B cell (primary cell): ENCODE measurements at regions not wholly inside any gene's neighbourhood (a gene's known extent, or its start where the extent isn't known, plus 50 kb on each side); places are given as distances from the start of the nearest gene placed in this dataset.

ENCODE experiments used
- ATAC-seq: fragments of 200-7000 bp; cut with Tn5 transposase; one replicate; pipeline ENCODE4 v1.10.0; 2021; ENCODE audit warnings: low read depth, mild to moderate bottlenecking, moderate number of reproducible peaks, moderate library complexity
- CTCF ChIA-PET: fragments of 350-600 bp; sonication (Branson Sonifier 250); formaldehyde crosslinking; loops from one replicate; lab custom pipeline; 2021; ENCODE audit warnings: antibody characterized with exemption, inconsistent platforms; lab: Charles Lee
- POLR2A ChIA-PET: fragments of 350-600 bp; sonication (Branson Sonifier 250); formaldehyde crosslinking; loops from one replicate; lab custom pipeline; 2021; ENCODE audit warnings: antibody characterized with exemption; lab: Charles Lee
- DNase-seq: peaks from one replicate; pipeline ENCODE4 v3.0.0; 2013
- H2AFZ ChIP-seq: 2 replicates; pipeline ENCODE4 v1.6.1; 2012; ENCODE audit warnings: mild to moderate bottlenecking, low read depth, low read length; ENCODE audit not compliant: insufficient read depth, poor library complexity, severe bottlenecking
- H3K27ac ChIP-seq, 2 donors: 1 replicate in 1 of 2; 2 replicates in 1 of 2; pipeline ENCODE4 v1.5.1; 2012 to 2013; ENCODE audit warnings: low read length in 2 of 2, mild to moderate bottlenecking in 2 of 2, moderate library complexity in 1 of 2
- H3K27me3 ChIP-seq, 4 experiments: fragments of 200-600 bp in 1 of 4; sonication (generic) in 1 of 4; replicated peaks in 1 of 4; 1 replicate in 2 of 4; 2 replicates in 2 of 4; pipeline versions ENCODE4 v1.6.1 to v1.7.0; 2013 to 2016; ENCODE audit warnings: low read length in 3 of 4, mild to moderate bottlenecking in 2 of 4, mixed read lengths in 1 of 4, moderate library complexity in 1 of 4; ENCODE audit not compliant: insufficient read depth in 4 of 4, control insufficient read depth in 3 of 4; ENCODE audit errors: control extremely low read depth in 1 of 4
- H3K36me3 ChIP-seq, 2 experiments: replicated peaks in 1 of 2; 1 replicate in 1 of 2; 2 replicates in 1 of 2; pipeline versions ENCODE4 v1.6.1 to v1.7.1; 2013; ENCODE audit warnings: low read length in 1 of 2; ENCODE audit not compliant: insufficient read depth in 2 of 2, control insufficient read depth in 1 of 2; ENCODE audit errors: control extremely low read depth in 1 of 2, extremely low read depth in 1 of 2
- H3K4me1 ChIP-seq, 2 donors: fragments of 200-600 bp in 1 of 2; sonication (generic) in 1 of 2; 1 replicate in 1 of 2; 2 replicates in 1 of 2; pipeline versions ENCODE4 v1.5.1 to v1.6.1; 2013 to 2017; ENCODE audit warnings: low read length in 2 of 2; ENCODE audit not compliant: control insufficient read depth in 2 of 2, insufficient read depth in 2 of 2
- H3K4me2 ChIP-seq: replicated peaks from 2 replicates; pipeline ENCODE3; 2012; ENCODE audit warnings: mild to moderate bottlenecking, low read depth, low read length; ENCODE audit not compliant: poor library complexity, severe bottlenecking
- H3K4me3 ChIP-seq, 5 experiments: fragments of 200-600 bp in 1 of 5; sonication (generic) in 1 of 5; 1 replicate in 3 of 5; 2 replicates in 2 of 5; pipeline versions ENCODE4 v1.5.1 to v1.7.0; 2011 to 2016; ENCODE audit warnings: low read length in 4 of 5, mild to moderate bottlenecking in 4 of 5, low read depth in 2 of 5, control low read depth in 1 of 5, moderate library complexity in 1 of 5; ENCODE audit not compliant: insufficient read depth in 1 of 5; ENCODE audit errors: control extremely low read depth in 1 of 5, extremely low read depth in 1 of 5
- H3K79me2 ChIP-seq: fragments of 200-600 bp; sonication (generic); one replicate; pipeline ENCODE4 v1.6.0; 2016; ENCODE audit warnings: low read length; ENCODE audit not compliant: control insufficient read depth, insufficient read depth
- H3K9ac ChIP-seq: fragments of 200-600 bp; sonication (generic); 2 replicates; pipeline ENCODE4 v1.6.1; 2017; ENCODE audit warnings: mild to moderate bottlenecking, low read length, moderate library complexity
- H3K9me3 ChIP-seq, 3 donors: one replicate each; pipeline versions ENCODE4 v1.6.1 to v1.7.1; 2013; ENCODE audit warnings: low read length in 2 of 3; ENCODE audit not compliant: control insufficient read depth in 2 of 3, insufficient read depth in 1 of 3; ENCODE audit errors: control extremely low read depth in 1 of 3
- H4K20me1 ChIP-seq: 2 replicates; pipeline ENCODE4 v1.6.0; 2012; ENCODE audit warnings: mild to moderate bottlenecking, low read length; ENCODE audit not compliant: insufficient read depth, control insufficient read depth, poor library complexity, severe bottlenecking
- H3K27ac Mint-ChIP-seq: one replicate; pipeline ENCODE4 v1.8.0; 2021; ENCODE audit warnings: mixed read lengths
- H3K27me3 Mint-ChIP-seq: one replicate; pipeline ENCODE4 v1.8.0; 2021; ENCODE audit warnings: mixed read lengths
- H3K4me1 Mint-ChIP-seq: one replicate; pipeline ENCODE4 v1.8.0; 2021; ENCODE audit warnings: mixed read lengths
- H3K4me3 Mint-ChIP-seq: one replicate; pipeline ENCODE4 v1.8.0; 2021; ENCODE audit warnings: mixed read lengths
- H3K9me3 Mint-ChIP-seq: one replicate; pipeline ENCODE4 v1.8.0; 2022; ENCODE audit warnings: mixed read lengths; ENCODE audit not compliant: insufficient read depth
- CTCF ChIP-seq: fragments of 200-600 bp; IDR thresholded peaks from one replicate; pipeline ENCODE4 v1.8.0; 2022; ENCODE audit warnings: antibody characterized with exemption, mild to moderate bottlenecking
- EZH2 ChIP-seq: IDR thresholded peaks from 2 replicates; pipeline ENCODE4 v1.6.1; 2012; ENCODE audit warnings: borderline replicate concordance, low read depth, mild to moderate bottlenecking, moderate library complexity, low read length; ENCODE audit not compliant: insufficient read depth, poor library complexity, severe bottlenecking
- WGBS: methylation state at CpG from one replicate; pipeline ENCODE4 v1.1.5; 2013; ENCODE audit warnings: missing lambda C conversion rate; ENCODE audit not compliant: insufficient coverage; 5-methylcytosine and 5-hydroxymethylcytosine counted together
- intact Hi-C: fragments of 100-400 bp; cut with micrococcal nuclease; formaldehyde crosslinking; loops from one replicate; pipeline ENCODE4 v1.10.0; 2022

- ChIA-PET POLR2A (no interaction called here), CTCF (no interaction called here)
- peaks cover 0 to 2% (median 0%) of the 10 kb centered on the region in 4 experiments for H3K27me3 ChIP-seq
- H3K9me3 ChIP-seq = peaks cover 0 to 39% (median 0%) of the 10 kb centered on the region in 3 donors
- no peak overlapping the region for H3K27ac ChIP-seq
- H3K36me3 ChIP-seq = no peaks in the 10 kb centered on the region
- TF ChIP-seq CTCF (no peak), EZH2 (no peak)
- ATAC-seq (no peak), DNase-seq (no peak)
- intact Hi-C loops = no loop called here
- H3K4me3 ChIP-seq = no peak overlapping the region
- Mint-ChIP-seq H3K4me1 (no peaks in the 10 kb centered on the region), H3K9me3 (no peaks in the 10 kb centered on the region), H3K27me3 (peaks cover 4% of the 10 kb centered on the region), H3K27ac (no peak overlapping the region), H3K4me3 (no peak overlapping the region)
- no peak overlapping the region for H3K9ac ChIP-seq
- 88% methylated on average over 15 of the region's 15 CpGs for WGBS
- no peak overlapping the region for H2AFZ ChIP-seq
- H4K20me1 ChIP-seq = no peaks in the 10 kb centered on the region
- no peaks in the 10 kb centered on the region for H3K4me1 ChIP-seq
- H3K4me2 ChIP-seq = no peak overlapping the region
- H3K79me2 ChIP-seq = no peaks in the 10 kb centered on the region
Measured at GRCh38 chr10:131559450-131559911, 248.0 kb upstream of the TCERG1L start.

- Mint-ChIP-seq H3K4me1 (no peaks in the 10 kb centered on the region), H3K9me3 (peaks cover 5% of the 10 kb centered on the region), H3K27ac (no peak overlapping the region), H3K4me3 (no peak overlapping the region), H3K27me3 (peaks cover 4% of the 10 kb centered on the region)
- no peak overlapping the region for H2AFZ ChIP-seq
- ATAC-seq (no peak), DNase-seq (no peak)
- no peak overlapping the region for H3K4me2 ChIP-seq
- H3K27me3 ChIP-seq = peaks cover 0 to 2% (median 0%) of the 10 kb centered on the region in 4 experiments
- H3K36me3 ChIP-seq = no peaks in the 10 kb centered on the region
- H3K79me2 ChIP-seq = no peaks in the 10 kb centered on the region
- H3K4me1 ChIP-seq = no peaks in the 10 kb centered on the region
- intact Hi-C loops = no loop called here
- no peak overlapping the region for H3K4me3 ChIP-seq
- TF ChIP-seq EZH2 (no peak), CTCF (no peak)
- H3K27ac ChIP-seq = no peak overlapping the region
- H3K9ac ChIP-seq = no peak overlapping the region
- peaks cover 0 to 38% (median 4%) of the 10 kb centered on the region in 3 donors for H3K9me3 ChIP-seq
- ChIA-PET CTCF (no interaction called here), POLR2A (no interaction called here)
- no peaks in the 10 kb centered on the region for H4K20me1 ChIP-seq
- 86% methylated on average over 5 of the region's 8 CpGs for WGBS
Measured at GRCh38 chr10:131560166-131560565, 248.6 kb upstream of the TCERG1L start.
